HEK293T (cell line): ENCODE measurements at regions not wholly inside any gene's neighbourhood (a gene's known extent, or its start where the extent isn't known, plus 50 kb on each side); places are given as distances from the start of the nearest gene placed in this dataset.

Experiments
- ELF4 ChIP-seq: fragments of 450-650 bp; IDR thresholded peaks from 2 replicates; pipeline ENCODE4 v1.6.1; 2017; ENCODE audit warnings: antibody characterized with exemption
- SP1 ChIP-seq: fragments of 450-650 bp; IDR thresholded peaks from 2 replicates; pipeline ENCODE4 v1.6.1; 2017
- SUZ12 ChIP-seq: fragments of 450-650 bp; IDR thresholded peaks from 2 replicates; pipeline ENCODE4 v1.6.1; 2016; ENCODE audit warnings: mild to moderate bottlenecking

DNA sequence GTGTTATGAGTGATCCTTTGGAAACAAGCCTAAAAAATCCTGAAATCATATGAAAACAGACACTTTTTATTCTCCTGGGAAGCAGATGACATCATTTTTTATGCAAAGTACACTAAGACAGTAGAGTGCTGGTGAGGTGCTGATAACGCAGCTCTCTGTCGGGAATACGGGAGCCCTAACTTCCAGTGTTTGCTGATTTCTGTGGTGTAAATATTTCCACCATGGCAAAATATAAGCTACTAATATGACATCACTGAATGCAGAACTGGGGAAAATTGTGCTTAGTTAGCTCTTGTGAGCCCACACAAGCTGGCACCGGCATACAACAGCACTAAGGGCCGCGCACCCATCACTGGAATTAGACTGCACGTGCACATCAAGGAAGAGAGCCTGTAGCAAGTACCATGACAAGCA lies 82.6 kb downstream of the FAM76B start:
- TF ChIP-seq SUZ12 (no peak), ELF4 (no peak), SP1 (no peak)
